Neuronal stem cell (in vitro differentiated cells): ENCODE measurements at regions not wholly inside any gene's neighbourhood (a gene's known extent, or its start where the extent isn't known, plus 50 kb on each side); places are given as distances from the start of the nearest gene placed in this dataset.

Source experiments
- DNase-seq: peaks from one replicate; pipeline ENCODE4 v3.0.0-alpha.2; 2013; ENCODE audit warnings: low spot score
- H2AFZ ChIP-seq: one replicate; pipeline ENCODE4 v1.6.1; 2013; ENCODE audit warnings: mild to moderate bottlenecking, low read length, inconsistent platforms
- H2AK5ac ChIP-seq: 2 replicates; pipeline ENCODE4 v1.6.1; 2013; ENCODE audit warnings: low read depth, mild to moderate bottlenecking, inconsistent platforms, low read length, moderate library complexity, mixed read lengths
- H2BK120ac ChIP-seq: 2 replicates; pipeline ENCODE4 v1.6.1; 2013; ENCODE audit warnings: low read depth, mild to moderate bottlenecking, inconsistent platforms, low read length, moderate library complexity, mixed read lengths
- H2BK12ac ChIP-seq: one replicate; pipeline ENCODE4 v1.6.1; 2013; ENCODE audit warnings: low read length, inconsistent platforms
- H2BK15ac ChIP-seq: 2 replicates; pipeline ENCODE4 v1.6.1; 2013; ENCODE audit warnings: mild to moderate bottlenecking, low read length, inconsistent platforms, mixed read lengths
- H2BK5ac ChIP-seq: one replicate; pipeline ENCODE4 v1.6.1; 2013; ENCODE audit warnings: inconsistent platforms, mild to moderate bottlenecking, low read length, moderate library complexity
- H3K14ac ChIP-seq: one replicate; pipeline ENCODE4 v1.6.1; 2013; ENCODE audit warnings: low read length, inconsistent platforms
- H3K18ac ChIP-seq: 2 replicates; pipeline ENCODE4 v1.6.1; 2013; ENCODE audit warnings: low read length, inconsistent platforms
- H3K23ac ChIP-seq: 2 replicates; pipeline ENCODE4 v1.6.1; 2013; ENCODE audit warnings: low read depth, mild to moderate bottlenecking, mixed read lengths, low read length, inconsistent platforms; ENCODE audit not compliant: poor library complexity
- H3K27ac ChIP-seq: replicated peaks from 3 replicates; pipeline ENCODE4 v1.5.1; 2013; ENCODE audit warnings: low read length, inconsistent platforms
- H3K27me3 ChIP-seq, 3 experiments: 2 replicates each; pipeline ENCODE4 v1.6.1; 2013; ENCODE audit warnings: low read length in 3 of 3, mild to moderate bottlenecking in 2 of 3, inconsistent platforms in 1 of 3, low read depth in 1 of 3, mixed read lengths in 1 of 3, moderate library complexity in 1 of 3; ENCODE audit not compliant: control insufficient read depth in 3 of 3, insufficient read depth in 3 of 3
- H3K36me3 ChIP-seq, 2 donors: replicated peaks in 1 of 2; 2 replicates each; pipeline ENCODE4 v1.6.1; 2013; ENCODE audit warnings: low read length in 2 of 2; ENCODE audit not compliant: control insufficient read depth in 2 of 2, insufficient read depth in 2 of 2
- H3K4ac ChIP-seq: 2 replicates; pipeline ENCODE4 v1.6.1; 2013; ENCODE audit warnings: inconsistent platforms, mild to moderate bottlenecking, low read length, moderate library complexity
- H3K4me1 ChIP-seq, 2 donors: 1 replicate in 1 of 2; 2 replicates in 1 of 2; pipeline ENCODE4 v1.6.1; 2013; ENCODE audit warnings: low read length in 2 of 2, low read depth in 1 of 2; ENCODE audit not compliant: control insufficient read depth in 2 of 2, insufficient read depth in 1 of 2
- H3K4me2 ChIP-seq: one replicate; pipeline ENCODE4 v1.6.1; 2013; ENCODE audit warnings: mild to moderate bottlenecking, low read length, inconsistent platforms; ENCODE audit not compliant: insufficient read depth, poor library complexity, severe bottlenecking
- H3K4me3 ChIP-seq, 2 donors: 2 replicates each; pipeline ENCODE4 v1.5.1; 2013; ENCODE audit warnings: low read length in 2 of 2, mild to moderate bottlenecking in 2 of 2, inconsistent platforms in 1 of 2, moderate library complexity in 1 of 2
- H3K79me1 ChIP-seq: one replicate; pipeline ENCODE4 v1.6.1; 2013; ENCODE audit warnings: low read depth, mild to moderate bottlenecking, inconsistent platforms, low read length, moderate library complexity
- H3K9ac ChIP-seq: one replicate; pipeline ENCODE4 v1.6.1; 2013; ENCODE audit warnings: mild to moderate bottlenecking, low read depth, low read length, inconsistent platforms; ENCODE audit not compliant: poor library complexity
- H3K9me3 ChIP-seq, 2 donors: replicated peaks in 1 of 2; 2 replicates each; pipeline versions ENCODE3 to v1.6.1; 2013; ENCODE audit warnings: low read length in 2 of 2, mild to moderate bottlenecking in 2 of 2, inconsistent platforms in 1 of 2, low read depth in 1 of 2, mixed read lengths in 1 of 2, moderate library complexity in 1 of 2; ENCODE audit not compliant: control insufficient read depth in 2 of 2, insufficient read depth in 1 of 2
- H4K8ac ChIP-seq: one replicate; pipeline ENCODE4 v1.6.1; 2013; ENCODE audit warnings: low read depth, mild to moderate bottlenecking, inconsistent platforms, low read length, moderate library complexity
- H4K91ac ChIP-seq: one replicate; pipeline ENCODE4 v1.6.1; 2013; ENCODE audit warnings: low read length, low read depth, mild to moderate bottlenecking, inconsistent platforms; ENCODE audit not compliant: poor library complexity
- whole genome bisulfite sequencing, 2 donors: extraction: QIAGEN DNeasy Blood & Tissue Kit; methylation state at CpG; one replicate each; pipeline ENCODE4 v1.1.7; 2013; ENCODE audit warnings: missing lambda C conversion rate in 2 of 2, mixed read lengths in 1 of 2; ENCODE audit not compliant: insufficient read length in 2 of 2, insufficient replicate concordance in 1 of 2; ENCODE audit errors: extremely low coverage in 2 of 2; 5-methylcytosine and 5-hydroxymethylcytosine counted together

GRCh38 chr13:76619631-76620030 lies 266.6 kb downstream of the KCTD12 start:
- Histone ChIP-seq H3K18ac (no peak overlapping the region), H3K9me3 (no peaks in the 10 kb centered on the region), H3K23ac (no peak overlapping the region), H2BK15ac (no peak overlapping the region), H3K27me3 (no peaks in the 10 kb centered on the region), H3K4me3 (no peak overlapping the region), H3K36me3 (no peaks in the 10 kb centered on the region), H2BK5ac (no peak overlapping the region), H2AFZ (no peak overlapping the region), H4K91ac (no peak overlapping the region), H2AK5ac (no peak overlapping the region), H3K9ac (no peak overlapping the region), H2BK120ac (no peak overlapping the region), H4K8ac (no peak overlapping the region), H3K27ac (no peak overlapping the region), H3K4ac (no peak overlapping the region), H3K14ac (no peak overlapping the region), H2BK12ac (no peak overlapping the region), H3K79me1 (no peaks in the 10 kb centered on the region), H3K4me2 (no peak overlapping the region), H3K4me1 (peaks cover 0 to 6% of the 10 kb centered on the region in 2 donors)
- DNase-seq, result no peak

DNA sequence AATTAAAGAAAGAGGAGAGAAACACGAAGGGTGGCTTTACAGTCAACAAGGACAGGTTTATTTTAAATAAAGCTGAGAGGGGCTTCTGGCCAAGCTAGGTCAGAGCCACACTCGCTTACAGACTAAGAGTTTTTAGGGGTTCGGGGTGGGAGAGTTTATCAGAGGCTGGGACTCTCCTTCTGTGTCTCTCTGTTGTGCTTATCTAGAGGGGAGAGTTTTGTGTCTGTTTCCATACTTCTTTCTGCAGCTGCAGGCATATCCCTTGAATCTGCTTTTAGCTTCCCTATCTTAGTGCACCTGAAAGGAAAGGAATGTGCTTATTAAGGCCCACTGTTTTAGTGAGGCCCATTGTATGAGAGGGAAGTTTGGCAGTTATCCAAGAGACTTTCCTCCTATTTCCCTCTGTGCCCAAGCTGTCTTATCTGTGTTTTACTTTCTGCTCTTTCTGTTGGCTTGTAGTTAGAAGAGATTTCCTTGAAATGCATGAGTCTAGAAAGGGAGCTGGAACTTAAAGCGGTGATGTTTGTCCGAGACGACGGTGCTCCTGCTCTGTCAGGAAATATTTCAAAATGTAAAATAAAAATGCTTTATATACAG lies 275.3 kb downstream of the KCTD12 start:
- H3K9ac ChIP-seq, result no peak overlapping the region
- no peaks in the 10 kb centered on the region for H3K79me1 ChIP-seq
- no peak overlapping the region for H3K4ac ChIP-seq
- no peak overlapping the region for H3K4me2 ChIP-seq
- no peak overlapping the region for H2AFZ ChIP-seq
- no peak overlapping the region for H2BK120ac ChIP-seq
- no peak overlapping the region for H3K18ac ChIP-seq
- no CpG with 5 or more reads among the region's 7 CpGs for WGBS, 2 donors
- H4K91ac ChIP-seq, result no peak overlapping the region
- DNase-seq, result no peak
- no peak overlapping the region for H3K23ac ChIP-seq
- H2BK5ac ChIP-seq, result no peak overlapping the region
- no peak overlapping the region for H2AK5ac ChIP-seq
- no peak overlapping the region for H2BK15ac ChIP-seq
- no peak overlapping the region for H2BK12ac ChIP-seq
- peaks cover 0 to 3% of the 10 kb centered on the region in 2 donors for H3K9me3 ChIP-seq
- no peak overlapping the region for H4K8ac ChIP-seq
- no peak overlapping the region for H3K27ac ChIP-seq
- H3K36me3 ChIP-seq, result no peaks in the 10 kb centered on the region
- H3K4me3 ChIP-seq, result no peak overlapping the region
- no peaks in the 10 kb centered on the region for H3K4me1 ChIP-seq
- H3K14ac ChIP-seq, result no peak overlapping the region
- H3K27me3 ChIP-seq, result no peaks in the 10 kb centered on the region

- Histone ChIP-seq H3K9me3 (peaks cover 0 to 3% of the 10 kb centered on the region in 2 donors), H2BK120ac (no peak overlapping the region), H3K4ac (no peak overlapping the region), H3K79me1 (no peaks in the 10 kb centered on the region), H3K23ac (no peak overlapping the region), H3K4me2 (no peak overlapping the region), H4K8ac (no peak overlapping the region), H3K18ac (no peak overlapping the region), H2BK12ac (no peak overlapping the region), H2AK5ac (no peak overlapping the region), H3K4me3 (no peak overlapping the region), H3K27ac (no peak overlapping the region), H2AFZ (no peak overlapping the region), H3K36me3 (no peaks in the 10 kb centered on the region), H3K27me3 (no peaks in the 10 kb centered on the region), H2BK15ac (no peak overlapping the region), H2BK5ac (no peak overlapping the region), H3K4me1 (no peaks in the 10 kb centered on the region), H3K14ac (no peak overlapping the region), H4K91ac (no peak overlapping the region), H3K9ac (no peak overlapping the region)
- WGBS, 2 donors, result no CpG with 5 or more reads among the region's 2 CpGs
- no peak for DNase-seq
Measured at GRCh38 chr13:76609643-76610042, 276.6 kb downstream of the KCTD12 start.

DNA sequence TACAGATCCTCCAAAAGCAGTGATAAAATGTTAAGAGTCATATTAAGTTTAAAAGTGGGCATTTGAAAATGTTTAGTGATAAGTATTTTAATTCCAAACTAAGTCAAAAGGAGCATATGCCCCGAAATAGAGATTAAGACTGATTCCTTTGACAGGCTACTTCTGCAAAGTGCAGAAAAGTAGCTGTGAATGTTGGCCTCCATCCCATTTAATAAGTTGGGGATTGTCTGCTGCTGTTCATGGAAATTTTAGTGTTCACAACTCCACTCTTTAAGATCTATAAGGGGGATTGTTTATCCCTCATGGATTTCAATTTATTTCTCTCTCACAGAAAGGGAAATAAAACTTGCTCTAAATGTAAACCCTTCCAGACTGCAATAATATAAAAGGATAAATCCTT lies 278.3 kb downstream of the KCTD12 start:
- Histone ChIP-seq H2BK120ac (no peak overlapping the region), H3K4me2 (no peak overlapping the region), H4K8ac (no peak overlapping the region), H3K9me3 (peaks cover 0 to 3% of the 10 kb centered on the region in 2 donors), H2AFZ (no peak overlapping the region), H3K79me1 (no peaks in the 10 kb centered on the region), H3K4me1 (no peaks in the 10 kb centered on the region), H4K91ac (no peak overlapping the region), H2BK15ac (no peak overlapping the region), H3K36me3 (no peaks in the 10 kb centered on the region), H3K4me3 (no peak overlapping the region), H3K23ac (no peak overlapping the region), H3K27ac (no peak overlapping the region), H3K27me3 (no peaks in the 10 kb centered on the region), H3K18ac (no peak overlapping the region), H3K4ac (no peak overlapping the region), H3K9ac (no peak overlapping the region), H2AK5ac (no peak overlapping the region), H2BK5ac (no peak overlapping the region), H3K14ac (no peak overlapping the region), H2BK12ac (no peak overlapping the region)
- no CpG with 5 or more reads among the region's 1 CpG for whole genome bisulfite sequencing, 2 donors
- DNase-seq, result no peak
